Breast epithelium (tissue), 3 donors: ENCODE measurements at regions not wholly inside any gene's neighbourhood (a gene's known extent, or its start where the extent isn't known, plus 50 kb on each side); places are given as distances from the start of the nearest gene placed in this dataset.

Source experiments
- CTCF ChIP-seq, 3 donors: fragments of 450-650 bp; IDR thresholded peaks; one replicate each; pipeline ENCODE4 v1.5.1; 2016 to 2017; ENCODE audit warnings: antibody characterized with exemption in 3 of 3, mild to moderate bottlenecking in 3 of 3, moderate library complexity in 3 of 3
- POLR2A ChIP-seq: fragments of 450-650 bp; IDR thresholded peaks from one replicate; pipeline ENCODE4 v1.6.1; 2016; ENCODE audit warnings: antibody characterized with exemption, mild to moderate bottlenecking, moderate library complexity
- POLR2AphosphoS5 ChIP-seq, 3 donors: sonication (generic); formaldehyde crosslinking; IDR thresholded peaks; one replicate each; pipeline ENCODE4 v1.6.1; 2017; ENCODE audit warnings: antibody characterized with exemption in 3 of 3

- no peak for TF ChIP-seq CTCF (IDR thresholded peaks at IDR 0.05)
- no peak for TF ChIP-seq POLR2A
- no peak for TF ChIP-seq POLR2AphosphoS5 (IDR thresholded peaks at IDR 0.05)
Observed at GRCh38 chr16:8453359-8453758, 137.0 kb downstream of the TMEM114 start.
